ENCODE measurements at regions not wholly inside any gene's neighbourhood (a gene's known extent, or its start where the extent isn't known, plus 50 kb on each side); places are given as distances from the start of the nearest gene placed in this dataset.

GRCh38 chr2:220466251-220466691 lies 838.8 kb downstream of the SLC4A3 start:
- DNase-seq (ENCODE audit: low read depth, low spot score): no peak
- no peak overlapping the region for H3K27ac ChIP-seq (ENCODE audit: low read length)
- H3K4me1 ChIP-seq (ENCODE audit: control insufficient read depth, insufficient read depth, low read length): no peaks in the 10 kb centered on the region
- H3K36me3 ChIP-seq (ENCODE audit: control insufficient read depth, insufficient read depth, low read length): no peaks in the 10 kb centered on the region
- no peaks in the 10 kb centered on the region for H3K9me3 ChIP-seq (ENCODE audit: control insufficient read depth, insufficient read depth, low read length)
- no CpG with 5 or more reads among the region's 2 CpGs for WGBS (ENCODE audit: insufficient coverage, insufficient read length)
- no peaks in the 10 kb centered on the region; the same call in 1 of the 2 replicates for H3K27me3 ChIP-seq (ENCODE audit: control insufficient read depth, insufficient read depth, low read length)
- H3K4me3 ChIP-seq (ENCODE audit: low read length): no peak overlapping the region

- no CpG with 5 or more reads among the region's 4 CpGs for WGBS (ENCODE audit: insufficient coverage, insufficient read length)
- H3K4me1 ChIP-seq (ENCODE audit: control insufficient read depth, insufficient read depth, low read length): no peaks in the 10 kb centered on the region
- no peaks in the 10 kb centered on the region for H3K36me3 ChIP-seq (ENCODE audit: control insufficient read depth, insufficient read depth, low read length)
- no peaks in the 10 kb centered on the region; the same call in 1 of the 2 replicates for H3K27me3 ChIP-seq (ENCODE audit: control insufficient read depth, insufficient read depth, low read length)
- no peak overlapping the region for H3K27ac ChIP-seq (ENCODE audit: low read length)
- H3K9me3 ChIP-seq (ENCODE audit: control insufficient read depth, insufficient read depth, low read length): no peaks in the 10 kb centered on the region
- H3K4me3 ChIP-seq (ENCODE audit: low read length): no peak overlapping the region
- no peak for DNase-seq (ENCODE audit: low read depth, low spot score)
Observed at GRCh38 chr2:220469201-220469600, 841.8 kb downstream of the SLC4A3 start.

DNA sequence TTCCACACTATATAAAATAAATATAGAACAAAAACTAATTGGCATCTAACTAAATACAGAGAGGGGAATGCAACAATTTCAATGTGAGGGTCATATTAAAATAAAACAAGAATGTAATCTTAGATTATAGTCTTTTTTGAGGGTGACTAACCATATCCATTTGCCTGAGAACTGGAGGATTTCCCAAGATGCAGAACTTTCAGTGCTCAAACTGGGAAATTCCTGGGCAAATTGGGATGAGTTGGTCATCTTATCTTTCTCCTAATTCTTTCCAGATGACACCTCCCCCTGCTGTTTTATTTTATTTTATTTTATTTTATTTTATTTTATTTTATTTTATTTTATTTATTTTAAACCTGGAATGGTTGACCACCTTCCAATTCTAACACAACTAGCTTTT lies 846.2 kb downstream of the SLC4A3 start:
- H3K4me1 ChIP-seq (ENCODE audit: control insufficient read depth, insufficient read depth, low read length): no peaks in the 10 kb centered on the region
- DNase-seq (ENCODE audit: low read depth, low spot score): no peak
- no peak overlapping the region for H3K4me3 ChIP-seq (ENCODE audit: low read length)
- H3K9me3 ChIP-seq (ENCODE audit: control insufficient read depth, insufficient read depth, low read length): no peaks in the 10 kb centered on the region
- no peak overlapping the region for H3K27ac ChIP-seq (ENCODE audit: low read length)
- no peaks in the 10 kb centered on the region for H3K27me3 ChIP-seq (ENCODE audit: control insufficient read depth, insufficient read depth, low read length)
- no peaks in the 10 kb centered on the region for H3K36me3 ChIP-seq (ENCODE audit: control insufficient read depth, insufficient read depth, low read length)

DNA sequence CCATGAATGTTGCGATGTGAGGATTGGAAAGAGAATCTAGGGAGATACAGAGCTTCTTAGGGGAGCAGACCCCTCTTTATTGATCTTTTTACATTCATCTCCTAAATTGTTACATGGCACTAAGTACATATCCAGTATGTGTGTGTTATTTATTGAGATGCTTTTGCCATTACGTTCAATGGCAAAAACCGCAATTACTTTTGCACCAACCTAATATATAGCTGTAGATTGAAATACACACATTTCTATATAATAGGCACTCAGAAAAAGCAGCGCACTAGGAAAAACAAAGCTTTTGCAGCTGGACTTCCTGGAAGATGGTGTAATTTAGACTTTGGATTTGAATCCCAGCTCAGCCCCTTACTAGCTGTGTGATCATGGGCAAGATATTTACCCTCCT lies 849.4 kb downstream of the SLC4A3 start:
- H3K27me3 ChIP-seq (ENCODE audit: control insufficient read depth, insufficient read depth, low read length): no peaks in the 10 kb centered on the region
- H3K4me1 ChIP-seq (ENCODE audit: control insufficient read depth, insufficient read depth, low read length): no peaks in the 10 kb centered on the region; the same call in 1 of the 2 replicates

DNA sequence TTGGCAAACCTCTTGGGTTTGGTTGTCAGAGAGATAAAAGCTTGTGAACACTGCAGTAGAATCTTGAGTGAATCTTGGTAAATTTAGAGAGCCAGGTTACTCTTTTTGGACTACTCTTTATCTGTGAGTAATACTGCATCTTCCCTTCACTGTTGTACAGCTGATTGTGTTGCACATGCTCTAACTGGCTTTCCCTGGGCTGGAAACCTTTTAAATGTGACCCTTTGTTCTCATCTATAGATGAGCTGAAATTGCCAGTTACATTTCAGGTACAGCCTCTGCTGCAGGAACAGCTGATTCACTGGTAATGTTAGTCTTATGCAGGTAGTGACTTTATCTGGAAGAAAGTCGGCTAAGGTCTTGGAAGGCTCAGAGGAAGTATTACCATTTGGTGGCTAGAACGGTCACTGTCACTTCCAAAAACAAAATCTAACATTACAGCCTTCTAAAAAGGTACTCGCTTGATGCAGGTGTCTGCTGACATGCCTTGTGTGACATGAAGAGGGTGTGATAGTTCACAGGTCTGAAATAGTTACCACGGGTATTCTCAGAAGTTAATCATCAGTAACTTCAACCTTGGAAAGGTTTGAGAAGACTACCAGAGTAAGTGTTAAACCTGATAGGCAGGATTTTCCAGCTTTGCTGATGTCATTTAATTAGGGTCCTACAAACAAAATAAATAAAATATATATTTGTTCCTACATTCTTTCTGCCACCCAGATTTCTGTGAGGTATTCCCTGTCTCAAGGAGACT lies 851.1 kb downstream of the SLC4A3 start:
- Histone ChIP-seq H3K27me3 (ENCODE audit: control insufficient read depth, insufficient read depth, low read length) (no peaks in the 10 kb centered on the region), H3K27ac (ENCODE audit: low read length) (no peak overlapping the region), H3K9me3 (ENCODE audit: control insufficient read depth, insufficient read depth, low read length) (no peaks in the 10 kb centered on the region), H3K36me3 (ENCODE audit: control insufficient read depth, insufficient read depth, low read length) (no peaks in the 10 kb centered on the region), H3K4me1 (ENCODE audit: control insufficient read depth, insufficient read depth, low read length) (no peaks in the 10 kb centered on the region; the same call in 1 of the 2 replicates), H3K4me3 (ENCODE audit: low read length) (no peak overlapping the region)
- DNase-seq (ENCODE audit: low read depth, low spot score): no peak
- no CpG with 5 or more reads among the region's 4 CpGs for WGBS (ENCODE audit: insufficient coverage, insufficient read length)

More for the DNA sequence above, 849.4 kb downstream of the SLC4A3 start:
- Histone ChIP-seq H3K27ac (ENCODE audit: low read length) (no peak overlapping the region), H3K9me3 (ENCODE audit: control insufficient read depth, insufficient read depth, low read length) (no peaks in the 10 kb centered on the region), H3K36me3 (ENCODE audit: control insufficient read depth, insufficient read depth, low read length) (no peaks in the 10 kb centered on the region), H3K4me3 (ENCODE audit: low read length) (no peak overlapping the region)
- no peak for DNase-seq (ENCODE audit: low read depth, low spot score)
- no CpG with 5 or more reads among the region's 4 CpGs for WGBS (ENCODE audit: insufficient coverage, insufficient read length)

GRCh38 chr2:220482716-220483115 lies 855.3 kb downstream of the SLC4A3 start:
- Histone ChIP-seq H3K4me3 (ENCODE audit: low read length) (no peak overlapping the region), H3K4me1 (ENCODE audit: control insufficient read depth, insufficient read depth, low read length) (no peaks in the 10 kb centered on the region; the same call in 1 of the 2 replicates), H3K9me3 (ENCODE audit: control insufficient read depth, insufficient read depth, low read length) (no peaks in the 10 kb centered on the region), H3K27me3 (ENCODE audit: control insufficient read depth, insufficient read depth, low read length) (no peaks in the 10 kb centered on the region), H3K27ac (ENCODE audit: low read length) (no peak overlapping the region), H3K36me3 (ENCODE audit: control insufficient read depth, insufficient read depth, low read length) (no peaks in the 10 kb centered on the region)
- no peak for DNase-seq (ENCODE audit: low read depth, low spot score)
- WGBS (ENCODE audit: insufficient coverage, insufficient read length): no CpG with 5 or more reads among the region's 3 CpGs

DNA sequence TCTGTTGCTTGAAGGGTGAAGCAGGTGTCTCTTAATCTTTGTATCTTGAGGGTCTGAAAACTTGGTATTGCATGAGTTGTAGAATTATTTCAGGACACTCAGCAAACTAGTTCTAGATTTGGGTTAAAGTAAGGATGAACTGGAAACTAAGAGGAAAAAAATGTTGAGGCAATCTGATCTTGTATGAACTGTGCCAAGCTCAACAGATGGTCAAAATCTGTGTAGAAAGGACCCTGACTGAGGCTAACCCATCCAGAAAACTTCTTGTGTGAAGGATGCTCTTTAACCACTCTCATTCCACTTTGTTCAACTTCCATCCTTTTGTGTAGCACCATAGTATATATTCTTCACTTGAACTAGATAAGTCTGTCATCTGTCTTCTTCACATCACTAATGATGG lies 861.7 kb downstream of the SLC4A3 start:
- no peaks in the 10 kb centered on the region for H3K9me3 ChIP-seq (ENCODE audit: control insufficient read depth, insufficient read depth, low read length)
- no peaks in the 10 kb centered on the region for H3K4me1 ChIP-seq (ENCODE audit: control insufficient read depth, insufficient read depth, low read length)
- no peak for DNase-seq (ENCODE audit: low read depth, low spot score)
- no peak overlapping the region for H3K27ac ChIP-seq (ENCODE audit: low read length)
- no peaks in the 10 kb centered on the region for H3K27me3 ChIP-seq (ENCODE audit: control insufficient read depth, insufficient read depth, low read length)
- H3K36me3 ChIP-seq (ENCODE audit: control insufficient read depth, insufficient read depth, low read length): no peaks in the 10 kb centered on the region
- H3K4me3 ChIP-seq (ENCODE audit: low read length): no peak overlapping the region

DNA sequence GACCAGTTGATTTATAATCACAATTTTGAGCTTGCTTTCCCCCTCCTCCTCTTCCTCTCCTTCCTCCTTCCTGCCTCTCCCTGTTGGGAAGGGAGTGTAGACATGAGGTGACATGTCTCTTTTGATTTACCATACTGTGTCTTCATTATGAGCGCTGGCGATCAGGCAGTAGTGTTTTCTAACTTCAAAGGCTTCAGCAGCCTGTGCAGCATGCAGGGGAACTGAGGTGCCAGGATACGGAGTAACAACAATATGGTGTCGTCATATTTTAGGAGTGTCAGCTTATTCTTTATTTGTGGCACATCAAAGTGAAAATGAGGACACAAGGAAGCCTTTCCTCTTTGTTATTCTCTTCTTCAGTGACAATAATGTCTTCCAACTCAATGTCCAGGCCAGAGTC lies 864.2 kb downstream of the SLC4A3 start:
- DNase-seq (ENCODE audit: low read depth, low spot score): no peak
- Histone ChIP-seq H3K4me1 (ENCODE audit: control insufficient read depth, insufficient read depth, low read length) (no peaks in the 10 kb centered on the region), H3K36me3 (ENCODE audit: control insufficient read depth, insufficient read depth, low read length) (no peaks in the 10 kb centered on the region), H3K27ac (ENCODE audit: low read length) (no peak overlapping the region), H3K27me3 (ENCODE audit: control insufficient read depth, insufficient read depth, low read length) (no peaks in the 10 kb centered on the region), H3K9me3 (ENCODE audit: control insufficient read depth, insufficient read depth, low read length) (no peaks in the 10 kb centered on the region), H3K4me3 (ENCODE audit: low read length) (no peak overlapping the region)
- no CpG with 5 or more reads among the region's 4 CpGs for WGBS (ENCODE audit: insufficient coverage, insufficient read length)

DNA sequence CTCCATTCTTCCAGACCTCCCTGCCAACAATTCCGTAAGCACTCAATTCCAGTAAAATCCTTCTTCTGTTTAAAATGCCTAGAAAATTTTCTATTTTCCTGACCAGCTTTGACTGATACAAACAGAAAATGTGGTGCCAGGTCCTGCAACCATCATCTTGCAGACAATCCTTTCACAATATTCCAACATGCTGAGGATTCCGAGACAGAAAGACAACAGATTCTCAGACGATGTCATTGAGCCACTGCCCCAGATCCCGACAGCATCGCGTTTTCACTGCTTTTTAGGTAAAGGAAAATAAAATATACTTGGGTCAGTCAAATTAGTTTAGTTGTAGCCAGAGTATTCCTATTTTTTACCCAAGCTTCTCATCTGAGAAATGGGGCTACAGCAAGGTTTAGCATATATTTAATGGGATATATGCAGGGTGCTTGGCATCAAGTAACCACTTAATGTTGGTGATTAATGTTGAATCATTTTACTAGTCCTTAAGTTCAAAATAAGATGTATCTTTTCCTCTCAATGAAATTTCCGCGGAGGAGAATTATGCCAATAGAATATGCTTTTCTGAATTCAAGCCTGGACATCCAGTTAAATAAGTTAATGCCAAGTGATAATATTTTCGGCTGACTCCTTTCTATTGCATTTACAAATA lies 866.6 kb downstream of the SLC4A3 start:
- H3K27ac ChIP-seq (ENCODE audit: low read length): no peak overlapping the region
- no peak overlapping the region for H3K4me3 ChIP-seq (ENCODE audit: low read length)
- no peak for DNase-seq (ENCODE audit: low read depth, low spot score)
- H3K9me3 ChIP-seq (ENCODE audit: control insufficient read depth, insufficient read depth, low read length): no peaks in the 10 kb centered on the region
- H3K27me3 ChIP-seq (ENCODE audit: control insufficient read depth, insufficient read depth, low read length): no peaks in the 10 kb centered on the region
- WGBS (ENCODE audit: insufficient coverage, insufficient read length): no CpG with 5 or more reads among the region's 9 CpGs
- no peaks in the 10 kb centered on the region for H3K36me3 ChIP-seq (ENCODE audit: control insufficient read depth, insufficient read depth, low read length)
- no peaks in the 10 kb centered on the region for H3K4me1 ChIP-seq (ENCODE audit: control insufficient read depth, insufficient read depth, low read length)

- 100% methylated on average over 1 of the region's 3 CpGs for WGBS (ENCODE audit: insufficient coverage, insufficient read length)
- DNase-seq (ENCODE audit: low read depth, low spot score): no peak
- H3K4me1 ChIP-seq (ENCODE audit: control insufficient read depth, insufficient read depth, low read length): no peaks in the 10 kb centered on the region
- no peaks in the 10 kb centered on the region for H3K27me3 ChIP-seq (ENCODE audit: control insufficient read depth, insufficient read depth, low read length)
- no peak overlapping the region for H3K4me3 ChIP-seq (ENCODE audit: low read length)
- no peaks in the 10 kb centered on the region for H3K9me3 ChIP-seq (ENCODE audit: control insufficient read depth, insufficient read depth, low read length)
- H3K36me3 ChIP-seq (ENCODE audit: control insufficient read depth, insufficient read depth, low read length): no peaks in the 10 kb centered on the region
- no peak overlapping the region for H3K27ac ChIP-seq (ENCODE audit: low read length)
Observed at GRCh38 chr2:220496513-220496912, 869.1 kb downstream of the SLC4A3 start.

DNA sequence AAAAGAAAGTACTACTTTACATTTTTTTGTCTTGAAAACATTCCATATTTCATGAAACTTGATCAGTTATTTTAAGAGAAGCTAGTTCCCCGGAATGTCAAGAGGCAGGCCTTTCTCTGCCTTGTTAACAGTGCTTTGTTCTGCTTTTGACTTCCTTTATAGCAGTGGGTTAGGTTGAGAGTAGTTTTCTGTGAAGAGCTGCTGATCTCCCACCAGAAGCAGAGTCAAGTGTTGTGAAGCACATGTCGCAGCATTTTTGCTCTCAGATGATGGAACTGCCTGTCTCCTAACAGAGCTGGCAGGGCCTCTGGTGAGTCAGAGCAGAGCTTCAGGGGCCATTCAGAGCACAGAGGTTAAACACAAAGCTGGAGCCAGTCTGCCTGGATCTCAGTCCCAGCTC lies 871.8 kb downstream of the SLC4A3 start:
- no peaks in the 10 kb centered on the region for H3K36me3 ChIP-seq (ENCODE audit: control insufficient read depth, insufficient read depth, low read length)
- H3K4me1 ChIP-seq (ENCODE audit: control insufficient read depth, insufficient read depth, low read length): no peaks in the 10 kb centered on the region
- H3K27me3 ChIP-seq (ENCODE audit: control insufficient read depth, insufficient read depth, low read length): no peaks in the 10 kb centered on the region
- H3K27ac ChIP-seq (ENCODE audit: low read length): no peak overlapping the region
- WGBS (ENCODE audit: insufficient coverage, insufficient read length): no CpG with 5 or more reads among the region's 2 CpGs
- H3K4me3 ChIP-seq (ENCODE audit: low read length): no peak overlapping the region
- H3K9me3 ChIP-seq (ENCODE audit: control insufficient read depth, insufficient read depth, low read length): no peaks in the 10 kb centered on the region
- no peak for DNase-seq (ENCODE audit: low read depth, low spot score)
